ENCODE measurements at regions not wholly inside any gene's neighbourhood (a gene's known extent, or its start where the extent isn't known, plus 50 kb on each side); places are given as distances from the start of the nearest gene placed in this dataset.

DNA sequence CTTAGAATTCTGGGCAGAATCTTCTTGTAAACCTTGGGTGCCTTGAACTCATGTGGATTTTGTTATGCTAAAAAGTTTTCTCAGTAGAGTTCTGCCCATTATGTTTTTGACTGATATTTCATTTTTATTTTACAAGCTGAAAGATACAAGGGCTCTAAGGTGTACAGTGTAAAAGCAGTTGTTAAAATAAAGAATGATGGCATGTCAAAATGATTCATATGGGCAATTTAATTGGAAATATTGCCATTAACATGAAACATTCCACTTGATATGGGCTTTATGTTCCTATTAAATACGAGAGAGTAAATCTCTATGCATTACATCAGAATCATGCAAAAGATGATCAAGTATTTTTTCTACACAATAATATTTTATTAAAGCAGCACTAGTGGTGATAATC is 295.1 kb upstream of the ATP2B1 start:
- Histone ChIP-seq H3K4me2 (ENCODE audit: control insufficient read depth, insufficient read depth) (no peak overlapping the region), H3K9ac (ENCODE audit: control insufficient read depth, insufficient read depth, low read length) (no peak overlapping the region), H3K4me1 (ENCODE audit: control insufficient read depth, insufficient read depth, low read length) (peaks cover 5% of the 10 kb centered on the region; the same call in 1 of the 2 replicates), H3K79me2 (ENCODE audit: control insufficient read depth, insufficient read depth, low read length) (no peaks in the 10 kb centered on the region), H2AFZ (ENCODE audit: control insufficient read depth, low read depth, low read length) (no peak overlapping the region), H3K27ac (ENCODE audit: control insufficient read depth, insufficient read depth) (no peak overlapping the region), H4K20me1 (ENCODE audit: control insufficient read depth, insufficient read depth) (no peaks in the 10 kb centered on the region), H3K27me3 (replicated peaks in 1 of 2; ENCODE audit: control insufficient read depth in 2 of 2, insufficient read depth in 2 of 2, low read length in 1 of 2) (no peaks in the 10 kb centered on the region), H3K9me3 (replicated peaks; ENCODE audit: control insufficient read depth, insufficient read depth, low read length) (no peaks in the 10 kb centered on the region; the same call in 2 of the 3 replicates), H3K4me3 (no peak overlapping the region), H3K36me3 (ENCODE audit: control insufficient read depth in 2 of 2, insufficient read depth in 2 of 2, low read length in 1 of 2) (no peaks in the 10 kb centered on the region)
- ChIA-PET CTCF (interaction anchor here (1.2 to 4.3 kb wide), 2 partner anchors 11 to 460 kb away, joined by 3 to 23 read pairs; no protein-coding TSS in a partner anchor), RAD21 (ENCODE audit: unreplicated experiment) (interaction anchor here (0.7 to 1.7 kb wide), 6 partner anchors 11 to 460 kb away, joined by 3 to 5 read pairs (median 3); no protein-coding TSS in a partner anchor), POLR2A (interaction anchor here (0.5 to 1.2 kb wide), 2 partner anchors 11 to 67 kb away, joined by 3 to 4 read pairs; no protein-coding TSS in a partner anchor), SMC1A (ENCODE audit: uncharacterized antibody, unreplicated experiment) (interaction anchor here (1.0 to 3.0 kb wide), 11 partner anchors 9 to 460 kb away, joined by 3 to 12 read pairs (median 4); no protein-coding TSS in a partner anchor)
- TF ChIP-seq STAT3 (IDR thresholded peaks at IDR 0.05; ENCODE audit: low read depth, low read length): no peak
- TF ChIP-seq FOXK2 (IDR thresholded peaks at IDR 0.05): no peak
- BruUV-seq (replicated peaks): no TSS peak
- FAIRE-seq: no peak
- DNase-seq (ENCODE audit: low read depth, low spot score): no peak
- 100% methylated on average over 1 of the region's 1 CpG for whole genome bisulfite sequencing (ENCODE audit: insufficient coverage, insufficient replicate concordance, low lambda C conversion rate, missing lambda C conversion rate)
- intact Hi-C loops (cut with micrococcal nuclease; ENCODE audit: unreplicated experiment) (no loop called here), in situ Hi-C loops (cut with MboI) (no loop called here)
- ATAC-seq: no peak

- H3K9me3 ChIP-seq (replicated peaks; ENCODE audit: control insufficient read depth, insufficient read depth, low read length): no peaks in the 10 kb centered on the region; the same call in 2 of the 3 replicates
- H3K27me3 ChIP-seq (replicated peaks in 1 of 2; ENCODE audit: control insufficient read depth in 2 of 2, insufficient read depth in 2 of 2, low read length in 1 of 2): no peaks in the 10 kb centered on the region
- ChIA-PET SMC1A (ENCODE audit: uncharacterized antibody, unreplicated experiment) (interaction anchor here (0.6 to 2.2 kb wide), 5 partner anchors 9 to 457 kb away, joined by 3 to 10 read pairs (median 5); no protein-coding TSS in a partner anchor), POLR2A (no interaction called here), RAD21 (ENCODE audit: unreplicated experiment) (no interaction called here), CTCF (interaction anchor here (0.9 to 1.5 kb wide), 4 partner anchors 8 to 447 kb away, joined by 3 read pairs; no protein-coding TSS in a partner anchor)
- H3K4me1 ChIP-seq (ENCODE audit: control insufficient read depth, insufficient read depth, low read length): peaks cover 5% of the 10 kb centered on the region; the same call in 1 of the 2 replicates
- no peak overlapping the region for H3K4me2 ChIP-seq (ENCODE audit: control insufficient read depth, insufficient read depth)
- H3K4me3 ChIP-seq: no peak overlapping the region
- intact Hi-C loops (cut with micrococcal nuclease; ENCODE audit: unreplicated experiment) (no loop called here), in situ Hi-C loops (cut with MboI) (no loop called here)
- BruUV-seq (replicated peaks): no TSS peak
- H3K79me2 ChIP-seq (ENCODE audit: control insufficient read depth, insufficient read depth, low read length): no peaks in the 10 kb centered on the region
- no peaks in the 10 kb centered on the region for H3K36me3 ChIP-seq (ENCODE audit: control insufficient read depth in 2 of 2, insufficient read depth in 2 of 2, low read length in 1 of 2)
- WGBS (ENCODE audit: insufficient coverage, insufficient replicate concordance, low lambda C conversion rate, missing lambda C conversion rate): 97% methylated on average over 3 of the region's 3 CpGs
- no peak for FAIRE-seq
- no peak overlapping the region for H2AFZ ChIP-seq (ENCODE audit: control insufficient read depth, low read depth, low read length)
- no peaks in the 10 kb centered on the region for H4K20me1 ChIP-seq (ENCODE audit: control insufficient read depth, insufficient read depth)
- no peak overlapping the region for H3K9ac ChIP-seq (ENCODE audit: control insufficient read depth, insufficient read depth, low read length)
- no peak overlapping the region for H3K27ac ChIP-seq (ENCODE audit: control insufficient read depth, insufficient read depth)
- no peak for ATAC-seq
- no peak for DNase-seq (ENCODE audit: low read depth, low spot score)
- no peak for TF ChIP-seq MLLT1 (IDR thresholded peaks at IDR 0.05)
- TF ChIP-seq ZNF687 (IDR thresholded peaks at IDR 0.05): no peak
- no peak for TF ChIP-seq NRF1 (conservative IDR thresholded peaks at IDR 0.05; ENCODE audit: low read depth, low read length)
- no peak for TF ChIP-seq BMI1 (IDR thresholded peaks at IDR 0.05; ENCODE audit: borderline replicate concordance)
- no peak for TF ChIP-seq FOXM1 (IDR thresholded peaks at IDR 0.05; ENCODE audit: low read depth, low read length)
- no peak for TF ChIP-seq CBX3 (IDR thresholded peaks at IDR 0.05; ENCODE audit: borderline replicate concordance, low read depth)
- TF ChIP-seq DPF2 (IDR thresholded peaks at IDR 0.05): no peak
- no peak for TF ChIP-seq MYC (IDR thresholded peaks at IDR 0.05; ENCODE audit: insufficient read depth, insufficient read length, insufficient replicate concordance, low read length, severe bottlenecking)
Observed at GRCh38 chr12:90000721-90001120, 292.1 kb upstream of the ATP2B1 start.

Measured in GM12878 (cell line).